PC-3 (cell line): ENCODE measurements at regions not wholly inside any gene's neighbourhood (a gene's known extent, or its start where the extent isn't known, plus 50 kb on each side); places are given as distances from the start of the nearest gene placed in this dataset.

ENCODE experiments used
- CTCF ChIP-seq: fragments of 300-600 bp; sonication (generic); conservative IDR thresholded peaks from 2 replicates; pipeline ENCODE4 v1.5.1; 2017; ENCODE audit warnings: antibody characterized with exemption, low read depth, mild to moderate bottlenecking, low read length
- EZH2 ChIP-seq: fragments of 300-600 bp; sonication (generic); IDR thresholded peaks from one replicate; pipeline ENCODE4 v1.6.1; 2017; ENCODE audit warnings: antibody characterized with exemption, mild to moderate bottlenecking, low read length; ENCODE audit not compliant: unreplicated experiment

GRCh38 chr10:121368347-121369025 is 229.8 kb downstream of the FGFR2 start:
- TF ChIP-seq CTCF = no peak
- no peak for TF ChIP-seq EZH2
